ENCODE measurements at regions not wholly inside any gene's neighbourhood (a gene's known extent, or its start where the extent isn't known, plus 50 kb on each side); places are given as distances from the start of the nearest gene placed in this dataset.

- TF ChIP-seq, protein P1, sequence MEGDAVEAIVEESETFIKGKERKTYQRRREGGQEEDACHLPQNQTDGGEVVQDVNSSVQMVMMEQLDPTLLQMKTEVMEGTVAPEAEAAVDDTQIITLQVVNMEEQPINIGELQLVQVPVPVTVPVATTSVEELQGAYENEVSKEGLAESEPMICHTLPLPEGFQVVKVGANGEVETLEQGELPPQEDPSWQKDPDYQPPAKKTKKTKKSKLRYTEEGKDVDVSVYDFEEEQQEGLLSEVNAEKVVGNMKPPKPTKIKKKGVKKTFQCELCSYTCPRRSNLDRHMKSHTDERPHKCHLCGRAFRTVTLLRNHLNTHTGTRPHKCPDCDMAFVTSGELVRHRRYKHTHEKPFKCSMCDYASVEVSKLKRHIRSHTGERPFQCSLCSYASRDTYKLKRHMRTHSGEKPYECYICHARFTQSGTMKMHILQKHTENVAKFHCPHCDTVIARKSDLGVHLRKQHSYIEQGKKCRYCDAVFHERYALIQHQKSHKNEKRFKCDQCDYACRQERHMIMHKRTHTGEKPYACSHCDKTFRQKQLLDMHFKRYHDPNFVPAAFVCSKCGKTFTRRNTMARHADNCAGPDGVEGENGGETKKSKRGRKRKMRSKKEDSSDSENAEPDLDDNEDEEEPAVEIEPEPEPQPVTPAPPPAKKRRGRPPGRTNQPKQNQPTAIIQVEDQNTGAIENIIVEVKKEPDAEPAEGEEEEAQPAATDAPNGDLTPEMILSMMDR (IDR thresholded peaks at IDR 0.05): no peak
- no peak for TF ChIP-seq EZH2phosphoT487 (IDR thresholded peaks at IDR 0.05)
Measured at GRCh38 chr12:108078428-108078827, 50.7 kb upstream of the WSCD2 start.
